ENCODE measurements at regions not wholly inside any gene's neighbourhood (a gene's known extent, or its start where the extent isn't known, plus 50 kb on each side); places are given as distances from the start of the nearest gene placed in this dataset.

GRCh38 chr13:78087966-78088678, 169.5 kb upstream of the EDNRB start:
- ATAC-seq: no peak
- H3K9me3 ChIP-seq: no peaks in the 10 kb centered on the region
- 80 to 96% methylated on average over 4 of the region's 4 CpGs for WGBS, 2 donors (ENCODE audit: low coverage in 1 of 2)
- TF ChIP-seq POLR2A (IDR thresholded peaks at IDR 0.05) (no peak), EP300 (IDR thresholded peaks at IDR 0.05) (no peak), CTCF (IDR thresholded peaks at IDR 0.05) (no peak), POLR2AphosphoS5 (IDR thresholded peaks at IDR 0.05) (no peak)
- peaks cover 0 to 5% (median 0%) of the 10 kb centered on the region in 3 donors for H3K4me1 ChIP-seq
- peaks cover 5% of the 10 kb centered on the region for H3K27me3 ChIP-seq
- no peaks in the 10 kb centered on the region for H3K36me3 ChIP-seq
- no peak overlapping the region for H3K27ac ChIP-seq
- no peak overlapping the region for H3K4me3 ChIP-seq

- H3K4me1 ChIP-seq: peaks cover 0 to 5% (median 0%) of the 10 kb centered on the region in 3 donors
- H3K27ac ChIP-seq: no peak overlapping the region
- no peak for TF ChIP-seq EP300 (IDR thresholded peaks at IDR 0.05)
- no peak for TF ChIP-seq POLR2A (IDR thresholded peaks at IDR 0.05)
- no peak for TF ChIP-seq CTCF (IDR thresholded peaks at IDR 0.05)
- no peak for TF ChIP-seq POLR2AphosphoS5 (IDR thresholded peaks at IDR 0.05)
- H3K27me3 ChIP-seq: peaks cover 5% of the 10 kb centered on the region
- peaks cover 0 to 16% (median 0%) of the 10 kb centered on the region in 3 donors for H3K9me3 ChIP-seq
- H3K4me3 ChIP-seq: no peak overlapping the region
- 41 to 76% methylated on average over 6 to 8 of the region's 8 CpGs for WGBS, 2 donors (ENCODE audit: low coverage in 1 of 2)
- ATAC-seq: no peak
- H3K36me3 ChIP-seq: no peaks in the 10 kb centered on the region
Measured at GRCh38 chr13:78085434-78086225, 167.0 kb upstream of the EDNRB start.

- TF ChIP-seq CTCF (IDR thresholded peaks at IDR 0.05) (no peak), POLR2A (IDR thresholded peaks at IDR 0.05) (no peak), EP300 (IDR thresholded peaks at IDR 0.05) (no peak), POLR2AphosphoS5 (IDR thresholded peaks at IDR 0.05) (no peak)
- ATAC-seq: no peak
- H3K9me3 ChIP-seq: peaks cover 0 to 21% (median 0%) of the 10 kb centered on the region in 3 donors
Measured at GRCh38 chr13:78084401-78084800, 165.8 kb upstream of the EDNRB start.

GRCh38 chr13:78078168-78078567, 159.5 kb upstream of the EDNRB start:
- Histone ChIP-seq H3K27ac (no peak overlapping the region), H3K36me3 (no peaks in the 10 kb centered on the region), H3K9me3 (peaks cover 0 to 21% (median 0%) of the 10 kb centered on the region in 3 donors), H3K4me1 (no peaks in the 10 kb centered on the region), H3K27me3 (no peaks in the 10 kb centered on the region), H3K4me3 (no peak overlapping the region)
- no peak for ATAC-seq
- 47 to 54% methylated on average over 3 of the region's 3 CpGs for WGBS, 2 donors (ENCODE audit: low coverage in 1 of 2)
- TF ChIP-seq CTCF (IDR thresholded peaks at IDR 0.05): no peak
- TF ChIP-seq EP300 (IDR thresholded peaks at IDR 0.05): no peak
- no peak for TF ChIP-seq POLR2A (IDR thresholded peaks at IDR 0.05)
- no peak for TF ChIP-seq POLR2AphosphoS5 (IDR thresholded peaks at IDR 0.05)

More at GRCh38 chr13:78084401-78084800, 165.8 kb upstream of the EDNRB start:
- WGBS, 2 donors (ENCODE audit: low coverage in 1 of 2): 0 to 44% methylated on average over 1 of the region's 1 CpG
- Histone ChIP-seq H3K27ac (no peak overlapping the region), H3K36me3 (no peaks in the 10 kb centered on the region), H3K4me3 (no peak overlapping the region), H3K27me3 (peaks cover 5% of the 10 kb centered on the region), H3K4me1 (peaks cover 0 to 5% (median 0%) of the 10 kb centered on the region in 3 donors)

Measured in gastroesophageal sphincter (tissue), 4 donors.